Hepatocyte (in vitro differentiated cells): ENCODE measurements at regions not wholly inside any gene's neighbourhood (a gene's known extent, or its start where the extent isn't known, plus 50 kb on each side); places are given as distances from the start of the nearest gene placed in this dataset.

ENCODE experiments used
- DNase-seq: peaks from one replicate; pipeline ENCODE4 v3.0.0-alpha.2; 2016; ENCODE audit warnings: low spot score
- H2AFZ ChIP-seq: fragments of 200-600 bp; sonication (generic); 2 replicates; pipeline ENCODE4 v1.6.0; 2016; ENCODE audit warnings: antibody characterized with exemption, mild to moderate bottlenecking
- H3K27ac ChIP-seq: fragments of 200-600 bp; sonication (generic); 2 replicates; pipeline ENCODE4 v1.5.1; 2016; ENCODE audit warnings: mild to moderate bottlenecking
- H3K27me3 ChIP-seq: fragments of 200-600 bp; sonication (generic); 2 replicates; pipeline ENCODE4 v1.6.1; 2016
- H3K36me3 ChIP-seq: fragments of 200-600 bp; sonication (generic); replicated peaks from 2 replicates; pipeline ENCODE4 v1.5.1; 2016; ENCODE audit warnings: low read depth; ENCODE audit not compliant: insufficient read depth
- H3K4me1 ChIP-seq: fragments of 200-600 bp; sonication (generic); 2 replicates; pipeline ENCODE4 v1.5.1; 2016; ENCODE audit warnings: mild to moderate bottlenecking, moderate library complexity; ENCODE audit not compliant: insufficient read depth
- H3K4me2 ChIP-seq: fragments of 200-600 bp; sonication (generic); 2 replicates; pipeline ENCODE4 v1.6.0; 2016
- H3K4me3 ChIP-seq: fragments of 200-600 bp; sonication (generic); 2 replicates; pipeline ENCODE4 v1.5.1; 2016; ENCODE audit warnings: mild to moderate bottlenecking
- H3K79me2 ChIP-seq: fragments of 200-600 bp; sonication (generic); 2 replicates; pipeline ENCODE4 v1.6.0; 2017; ENCODE audit warnings: mild to moderate bottlenecking
- H3K9me2 ChIP-seq: fragments of 200-600 bp; sonication (generic); replicated peaks from 2 replicates; pipeline ENCODE4 v1.6.0; 2017; ENCODE audit warnings: mild to moderate bottlenecking; ENCODE audit not compliant: insufficient read depth
- H3K9me3 ChIP-seq: fragments of 200-600 bp; sonication (generic); 2 replicates; pipeline ENCODE4 v1.5.1; 2016; ENCODE audit warnings: low read depth, mild to moderate bottlenecking
- H4K20me1 ChIP-seq: fragments of 200-600 bp; sonication (generic); 2 replicates; pipeline ENCODE4 v1.6.0; 2016; ENCODE audit warnings: mild to moderate bottlenecking; ENCODE audit not compliant: insufficient read depth, poor library complexity, severe bottlenecking
- EZH2 ChIP-seq: fragments of 200-600 bp; sonication (generic); IDR thresholded peaks from 2 replicates; pipeline ENCODE4 v1.6.1; 2016; ENCODE audit warnings: antibody characterized with exemption, mild to moderate bottlenecking, borderline replicate concordance
- EZH2phosphoT487 ChIP-seq: fragments of 200-600 bp; sonication (generic); IDR thresholded peaks from one replicate; pipeline ENCODE4 v1.6.1; 2018; ENCODE audit warnings: antibody characterized with exemption, mild to moderate bottlenecking, low read depth, moderate library complexity; ENCODE audit not compliant: unreplicated experiment, severe bottlenecking
- WGBS: methylation state at CpG from one replicate; pipeline ENCODE4 v1.1.6; 2016; ENCODE audit warnings: low lambda C conversion rate; ENCODE audit errors: missing lambda C conversion rate; 5-methylcytosine and 5-hydroxymethylcytosine counted together
- TF ChIP-seq, protein P1 (sequence below): fragments of 200-600 bp; sonication (generic); IDR thresholded peaks from 2 replicates; pipeline ENCODE4 v1.5.1; 2016; ENCODE audit warnings: antibody characterized with exemption, mild to moderate bottlenecking; ENCODE audit not compliant: poor library complexity

DNA sequence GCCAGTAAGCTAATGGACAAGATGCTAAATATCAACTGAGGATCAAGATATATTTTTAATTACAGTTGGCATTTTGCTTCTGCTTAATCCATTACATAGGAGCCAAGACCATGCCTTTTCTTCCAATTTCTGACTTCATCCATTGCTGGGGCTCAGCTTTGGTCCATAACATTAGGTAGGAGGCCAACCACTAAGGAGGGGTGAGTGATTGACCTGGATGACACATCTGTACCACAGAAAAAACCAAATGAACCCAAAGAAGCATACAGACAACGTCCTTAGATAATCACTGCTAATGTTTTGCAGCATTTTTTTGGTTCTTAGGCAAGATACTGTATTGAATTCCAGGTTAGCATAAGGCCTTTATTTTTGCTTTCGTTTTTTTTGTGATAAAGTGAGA, 353.2 kb upstream of the KCNH8 start:
- Histone ChIP-seq H3K4me2 (no peak overlapping the region), H3K9me2 (no peaks in the 10 kb centered on the region), H3K27me3 (no peaks in the 10 kb centered on the region), H3K9me3 (no peaks in the 10 kb centered on the region), H3K4me3 (no peak overlapping the region), H3K36me3 (no peaks in the 10 kb centered on the region), H3K79me2 (no peaks in the 10 kb centered on the region), H4K20me1 (no peaks in the 10 kb centered on the region), H3K4me1 (no peaks in the 10 kb centered on the region), H3K27ac (no peak overlapping the region), H2AFZ (no peak overlapping the region)
- TF ChIP-seq EZH2: no peak
- TF ChIP-seq, protein P1, sequence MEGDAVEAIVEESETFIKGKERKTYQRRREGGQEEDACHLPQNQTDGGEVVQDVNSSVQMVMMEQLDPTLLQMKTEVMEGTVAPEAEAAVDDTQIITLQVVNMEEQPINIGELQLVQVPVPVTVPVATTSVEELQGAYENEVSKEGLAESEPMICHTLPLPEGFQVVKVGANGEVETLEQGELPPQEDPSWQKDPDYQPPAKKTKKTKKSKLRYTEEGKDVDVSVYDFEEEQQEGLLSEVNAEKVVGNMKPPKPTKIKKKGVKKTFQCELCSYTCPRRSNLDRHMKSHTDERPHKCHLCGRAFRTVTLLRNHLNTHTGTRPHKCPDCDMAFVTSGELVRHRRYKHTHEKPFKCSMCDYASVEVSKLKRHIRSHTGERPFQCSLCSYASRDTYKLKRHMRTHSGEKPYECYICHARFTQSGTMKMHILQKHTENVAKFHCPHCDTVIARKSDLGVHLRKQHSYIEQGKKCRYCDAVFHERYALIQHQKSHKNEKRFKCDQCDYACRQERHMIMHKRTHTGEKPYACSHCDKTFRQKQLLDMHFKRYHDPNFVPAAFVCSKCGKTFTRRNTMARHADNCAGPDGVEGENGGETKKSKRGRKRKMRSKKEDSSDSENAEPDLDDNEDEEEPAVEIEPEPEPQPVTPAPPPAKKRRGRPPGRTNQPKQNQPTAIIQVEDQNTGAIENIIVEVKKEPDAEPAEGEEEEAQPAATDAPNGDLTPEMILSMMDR: no peak
- no peak for TF ChIP-seq EZH2phosphoT487
- WGBS: 56% methylated on average over 2 of the region's 2 CpGs
- DNase-seq: no peak

DNA sequence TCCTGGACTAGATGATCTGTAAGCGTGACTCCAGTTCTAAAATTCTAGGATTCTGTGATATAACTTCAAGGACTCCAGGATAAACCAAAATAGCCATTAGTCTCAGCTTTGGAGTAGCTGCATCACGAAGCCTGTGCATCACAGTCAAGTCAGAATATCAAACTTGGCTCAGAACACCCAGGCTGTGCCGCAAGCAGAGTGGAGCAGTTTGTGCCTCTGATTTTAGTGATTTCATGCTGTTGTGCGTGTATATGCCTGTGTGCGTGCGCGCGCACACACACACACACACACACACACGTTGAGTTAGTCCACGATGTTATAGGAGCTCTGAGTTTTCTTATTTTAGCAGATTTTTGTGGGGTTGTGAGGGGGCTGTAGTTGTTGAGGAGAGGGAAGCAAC, 356.6 kb upstream of the KCNH8 start:
- TF ChIP-seq, protein P1: no peak
- no peak for TF ChIP-seq EZH2
- TF ChIP-seq EZH2phosphoT487: no peak
- Histone ChIP-seq H4K20me1 (no peaks in the 10 kb centered on the region), H3K4me1 (no peaks in the 10 kb centered on the region), H3K4me2 (no peak overlapping the region), H3K9me3 (no peaks in the 10 kb centered on the region), H2AFZ (no peak overlapping the region), H3K27me3 (no peaks in the 10 kb centered on the region), H3K36me3 (no peaks in the 10 kb centered on the region), H3K9me2 (no peaks in the 10 kb centered on the region), H3K4me3 (no peak overlapping the region), H3K27ac (no peak overlapping the region), H3K79me2 (no peaks in the 10 kb centered on the region)
- WGBS: 86% methylated on average over 10 of the region's 10 CpGs
- DNase-seq: no peak

DNA sequence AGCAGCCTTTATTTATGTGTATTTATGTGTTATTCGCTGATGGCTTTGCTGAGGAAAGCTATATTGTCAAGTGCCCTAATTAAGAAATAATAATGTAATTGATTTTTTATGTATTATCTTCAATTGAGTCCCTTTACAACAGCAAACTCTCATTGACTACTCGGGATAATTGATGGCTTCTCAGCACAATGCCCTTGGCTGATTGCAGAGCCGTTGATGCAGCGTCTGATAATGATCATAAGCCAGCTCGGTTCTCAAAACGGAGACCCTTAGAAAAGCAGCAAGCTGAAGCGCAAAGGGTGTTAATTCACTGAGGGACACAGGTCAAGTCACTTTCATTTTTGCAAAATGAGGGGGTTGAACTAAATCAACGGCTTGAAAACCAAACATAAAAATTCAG, 357.1 kb upstream of the KCNH8 start:
- no peaks in the 10 kb centered on the region for H3K9me2 ChIP-seq
- no peaks in the 10 kb centered on the region for H3K27me3 ChIP-seq
- H3K79me2 ChIP-seq: no peaks in the 10 kb centered on the region
- H3K36me3 ChIP-seq: no peaks in the 10 kb centered on the region
- no peak overlapping the region for H3K4me3 ChIP-seq
- H3K27ac ChIP-seq: no peak overlapping the region
- no peak overlapping the region for H2AFZ ChIP-seq
- no peaks in the 10 kb centered on the region for H4K20me1 ChIP-seq
- no peaks in the 10 kb centered on the region for H3K9me3 ChIP-seq
- no peaks in the 10 kb centered on the region for H3K4me1 ChIP-seq
- WGBS: 63% methylated on average over 8 of the region's 8 CpGs
- TF ChIP-seq, protein P1: no peak
- no peak for TF ChIP-seq EZH2phosphoT487
- TF ChIP-seq EZH2: no peak
- no peak for DNase-seq
- no peak overlapping the region for H3K4me2 ChIP-seq

DNA sequence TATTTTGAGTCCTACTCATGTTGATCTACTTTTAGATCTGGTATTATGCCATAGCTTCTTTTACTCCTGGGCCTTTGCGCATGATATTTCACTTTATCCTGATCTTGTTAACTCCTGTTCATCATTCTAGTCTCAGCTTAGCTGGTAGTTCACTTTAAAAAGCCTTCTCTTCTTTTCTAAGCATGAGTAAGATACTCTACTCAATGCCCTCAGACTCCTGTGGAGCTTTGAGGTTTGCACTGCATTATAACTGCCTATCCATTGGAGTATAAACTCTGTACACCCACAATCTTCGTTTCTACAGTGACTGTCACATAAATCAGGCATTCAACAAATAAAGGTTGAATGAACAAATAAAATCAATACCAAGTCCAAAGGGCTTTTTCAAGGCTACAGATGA, 357.9 kb upstream of the KCNH8 start:
- Histone ChIP-seq H2AFZ (no peak overlapping the region), H3K4me2 (no peak overlapping the region), H3K36me3 (no peaks in the 10 kb centered on the region), H4K20me1 (no peaks in the 10 kb centered on the region), H3K4me3 (no peak overlapping the region), H3K4me1 (no peaks in the 10 kb centered on the region), H3K27me3 (no peaks in the 10 kb centered on the region), H3K79me2 (no peaks in the 10 kb centered on the region), H3K9me3 (no peaks in the 10 kb centered on the region), H3K27ac (no peak overlapping the region), H3K9me2 (no peaks in the 10 kb centered on the region)
- DNase-seq: no peak
- 82% methylated on average over 2 of the region's 2 CpGs for WGBS
- TF ChIP-seq, protein P1: no peak
- no peak for TF ChIP-seq EZH2
- no peak for TF ChIP-seq EZH2phosphoT487
